Amygdala (tissue), 56 donors: ENCODE measurements at regions not wholly inside any gene's neighbourhood (a gene's known extent, or its start where the extent isn't known, plus 50 kb on each side); places are given as distances from the start of the nearest gene placed in this dataset.

ENCODE experiments used
- DNase-seq, 56 donors: peaks; one replicate each; lab custom pipeline; 2025; lab: John Stamatoyannopoulos, UW

- no peak for DNase-seq
Observed at GRCh38 chr20:11717562-11717961, 200.1 kb upstream of the BTBD3 start.

GRCh38 chr20:11718474-11719094 lies 199.1 kb upstream of the BTBD3 start:
- DNase-seq, result no peak

GRCh38 chr20:11719153-11719552 lies 198.5 kb upstream of the BTBD3 start:
- no peak for DNase-seq

- DNase-seq, result no peak
Observed at GRCh38 chr20:11721411-11721810, 196.3 kb upstream of the BTBD3 start.

- peak in 2 of 56 donors; percentile 6 to 53 for DNase-seq
Observed at GRCh38 chr20:11724097-11724496, 193.6 kb upstream of the BTBD3 start.

- DNase-seq, result peak in 4 of 56 donors; percentile 7 to 32 (median 16)
Observed at GRCh38 chr20:11726026-11726425, 191.7 kb upstream of the BTBD3 start.

GRCh38 chr20:11727708-11728107 lies 190.0 kb upstream of the BTBD3 start:
- DNase-seq, result no peak

GRCh38 chr20:11728937-11729336 lies 188.8 kb upstream of the BTBD3 start:
- no peak for DNase-seq

GRCh38 chr20:11729806-11730205 lies 187.9 kb upstream of the BTBD3 start:
- no peak for DNase-seq

- DNase-seq, result no peak
Observed at GRCh38 chr20:11734431-11734830, 183.3 kb upstream of the BTBD3 start.

- no peak for DNase-seq
Observed at GRCh38 chr20:11738852-11739251, 178.8 kb upstream of the BTBD3 start.

- DNase-seq, result no peak
Observed at GRCh38 chr20:11740975-11741374, 176.7 kb upstream of the BTBD3 start.

- DNase-seq, result no peak
Observed at GRCh38 chr20:11745145-11745544, 172.5 kb upstream of the BTBD3 start.

- no peak for DNase-seq
Observed at GRCh38 chr20:11748436-11748835, 169.3 kb upstream of the BTBD3 start.

GRCh38 chr20:11752336-11752735 lies 165.4 kb upstream of the BTBD3 start:
- no peak for DNase-seq

- DNase-seq, result no peak
Observed at GRCh38 chr20:11753155-11753554, 164.5 kb upstream of the BTBD3 start.

GRCh38 chr20:11754451-11754850 lies 163.2 kb upstream of the BTBD3 start:
- no peak for DNase-seq

GRCh38 chr20:11755071-11755841 lies 162.4 kb upstream of the BTBD3 start:
- DNase-seq, result peak in 11 of 56 donors; percentile 0 to 57 (median 20)

GRCh38 chr20:11761497-11761896 lies 156.2 kb upstream of the BTBD3 start:
- no peak for DNase-seq

- no peak for DNase-seq
Observed at GRCh38 chr20:11766961-11767360, 150.7 kb upstream of the BTBD3 start.

- no peak for DNase-seq
Observed at GRCh38 chr20:11769825-11770224, 147.9 kb upstream of the BTBD3 start.

- DNase-seq, result no peak
Observed at GRCh38 chr20:11772226-11772730, 145.4 kb upstream of the BTBD3 start.
